Psoas muscle (tissue), 7 donors: ENCODE measurements at regions not wholly inside any gene's neighbourhood (a gene's known extent, or its start where the extent isn't known, plus 50 kb on each side); places are given as distances from the start of the nearest gene placed in this dataset.

Experiments
- ATAC-seq, 4 donors: fragments of 200-7000 bp; cut with Tn5 transposase; one replicate each; pipeline ENCODE4 v1.9.1; 2020; ENCODE audit warnings: moderate library complexity in 3 of 4, mild to moderate bottlenecking in 2 of 4
- DNase-seq, 2 donors: peaks; one replicate each; pipeline ENCODE4 v3.0.0-alpha.2; 2020
- H3K27ac ChIP-seq: fragments of 200-600 bp; one replicate; pipeline ENCODE4 v1.8.0; 2022
- H3K27me3 ChIP-seq, 3 donors: fragments of 200-600 bp in 1 of 3; one replicate each; pipeline versions ENCODE4 v1.6.1 to v1.8.0; 2013 to 2022; ENCODE audit warnings: low read length in 2 of 3, mild to moderate bottlenecking in 2 of 3, moderate library complexity in 1 of 3; ENCODE audit not compliant: insufficient read depth in 3 of 3
- H3K36me3 ChIP-seq, 2 donors: fragments of 200-600 bp in 1 of 2; one replicate each; pipeline versions ENCODE4 v1.6.1 to v1.8.0; 2013 to 2022; ENCODE audit warnings: low read depth in 1 of 2, mild to moderate bottlenecking in 1 of 2, moderate library complexity in 1 of 2; ENCODE audit not compliant: insufficient read depth in 1 of 2
- H3K4me1 ChIP-seq: fragments of 200-600 bp; one replicate; pipeline ENCODE4 v1.8.0; 2022
- H3K4me3 ChIP-seq: fragments of 200-600 bp; one replicate; pipeline ENCODE4 v1.8.0; 2022; ENCODE audit warnings: mild to moderate bottlenecking
- H3K9me3 ChIP-seq: fragments of 200-600 bp; one replicate; pipeline ENCODE4 v1.8.0; 2022
- WGBS, 3 donors: extraction: QIAGEN DNeasy Blood & Tissue Kit; methylation state at CpG; one replicate each; pipeline versions ENCODE4 v1.1.6 to v1.1.7; 2013; 5-methylcytosine and 5-hydroxymethylcytosine counted together
- intact Hi-C, 2 donors: fragments of 100-400 bp; cut with DNase I; formaldehyde crosslinking; loops; one replicate each; pipeline versions ENCODE4 v1.11.0 to v1.14.2; 2022
- TF ChIP-seq, protein P1 (sequence below): fragments of 200-600 bp; IDR thresholded peaks from one replicate; pipeline ENCODE4 v1.8.0; 2022; ENCODE audit warnings: antibody characterized with exemption
- donor health status: healthy with polysubstance abuse.
- donor health status: DM: no; HTN: no; CAD: no; lungs with moderate emphysema.
- donor health status: Bipolar disorder and iron deficiency.
- donor health status: healthy.
- donor health status: DM: yes; HTN: yes; CAD: no.
- donor health status: DM: no; HTN: no; CAD: no.
- donor health status: DM: yes; HTN: yes; CAD: no.

DNA sequence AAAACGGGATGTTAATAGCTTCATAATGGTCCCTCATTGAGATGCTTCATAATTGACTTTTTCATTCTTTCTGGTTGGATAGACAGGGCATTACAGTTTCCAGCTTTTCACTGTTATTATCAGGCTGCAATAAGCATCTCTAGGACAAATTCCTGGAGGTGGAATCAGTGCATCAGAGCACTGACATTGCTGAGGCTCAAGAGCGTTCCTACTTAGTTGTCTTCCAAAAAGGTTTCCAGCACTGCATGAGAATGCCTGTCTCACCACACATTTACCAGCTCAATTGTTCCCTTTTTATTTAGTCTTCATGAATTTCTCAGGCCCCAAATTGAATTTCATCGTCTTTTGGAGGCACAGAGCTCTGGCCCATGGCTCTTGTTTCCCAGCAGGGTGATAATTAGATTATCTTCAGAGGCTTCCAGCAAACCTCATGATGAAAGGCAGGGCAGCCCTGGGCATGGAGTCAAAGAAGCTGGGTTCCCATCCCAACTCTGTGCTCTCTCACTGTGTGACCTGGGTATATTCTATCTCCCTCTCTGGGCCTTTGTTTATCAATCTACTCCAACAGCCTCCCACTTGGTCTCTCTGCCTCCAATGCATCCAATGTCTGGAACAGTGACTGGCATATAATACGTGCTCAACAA lies 451.4 kb downstream of the PTPRU start:
- intact Hi-C loops: loop anchor here in 1 of 2 donors (10.0 kb wide), 1 partner anchor 173 kb away; no protein-coding TSS in a partner anchor
- Histone ChIP-seq H3K9me3 (no peaks in the 10 kb centered on the region), H3K27me3 (peaks cover 0 to 40% (median 8%) of the 10 kb centered on the region in 3 donors), H3K36me3 (no peaks in the 10 kb centered on the region), H3K4me3 (no peak overlapping the region), H3K4me1 (no peaks in the 10 kb centered on the region), H3K27ac (no peak overlapping the region)
- DNase-seq (no peak), ATAC-seq (no peak)
- 32 to 58% (median 33%) methylated on average over 4 of the region's 4 CpGs for WGBS, 3 donors
- TF ChIP-seq, protein P1, sequence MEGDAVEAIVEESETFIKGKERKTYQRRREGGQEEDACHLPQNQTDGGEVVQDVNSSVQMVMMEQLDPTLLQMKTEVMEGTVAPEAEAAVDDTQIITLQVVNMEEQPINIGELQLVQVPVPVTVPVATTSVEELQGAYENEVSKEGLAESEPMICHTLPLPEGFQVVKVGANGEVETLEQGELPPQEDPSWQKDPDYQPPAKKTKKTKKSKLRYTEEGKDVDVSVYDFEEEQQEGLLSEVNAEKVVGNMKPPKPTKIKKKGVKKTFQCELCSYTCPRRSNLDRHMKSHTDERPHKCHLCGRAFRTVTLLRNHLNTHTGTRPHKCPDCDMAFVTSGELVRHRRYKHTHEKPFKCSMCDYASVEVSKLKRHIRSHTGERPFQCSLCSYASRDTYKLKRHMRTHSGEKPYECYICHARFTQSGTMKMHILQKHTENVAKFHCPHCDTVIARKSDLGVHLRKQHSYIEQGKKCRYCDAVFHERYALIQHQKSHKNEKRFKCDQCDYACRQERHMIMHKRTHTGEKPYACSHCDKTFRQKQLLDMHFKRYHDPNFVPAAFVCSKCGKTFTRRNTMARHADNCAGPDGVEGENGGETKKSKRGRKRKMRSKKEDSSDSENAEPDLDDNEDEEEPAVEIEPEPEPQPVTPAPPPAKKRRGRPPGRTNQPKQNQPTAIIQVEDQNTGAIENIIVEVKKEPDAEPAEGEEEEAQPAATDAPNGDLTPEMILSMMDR: no peak

DNA sequence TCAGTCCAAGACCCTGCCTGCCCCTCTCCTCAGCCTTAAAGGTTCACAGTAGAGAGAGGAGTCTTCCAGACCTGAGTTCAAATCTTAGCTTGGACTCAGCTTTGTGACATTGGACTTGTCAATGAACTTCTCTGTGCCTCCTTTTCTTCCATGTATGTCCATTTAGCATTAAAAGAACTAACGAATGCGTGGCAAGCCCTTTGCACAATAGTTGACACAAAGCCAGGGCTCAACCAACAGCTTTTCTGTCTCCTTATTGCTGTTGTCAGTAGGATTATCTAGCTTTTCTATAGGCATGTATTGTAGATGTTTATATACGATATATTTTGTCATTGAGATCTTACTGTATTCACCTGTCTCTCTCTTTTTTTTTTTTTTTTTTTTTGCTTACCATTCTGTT lies 450.8 kb downstream of the PTPRU start:
- WGBS, 3 donors: 19 to 49% (median 31%) methylated on average over 3 of the region's 3 CpGs
- Histone ChIP-seq H3K9me3 (no peaks in the 10 kb centered on the region), H3K4me1 (no peaks in the 10 kb centered on the region), H3K4me3 (no peak overlapping the region), H3K27ac (no peak overlapping the region), H3K36me3 (no peaks in the 10 kb centered on the region), H3K27me3 (peaks cover 0 to 43% (median 8%) of the 10 kb centered on the region in 3 donors)
- intact Hi-C loops: loop anchor here in 1 of 2 donors (10.0 kb wide), 1 partner anchor 172 kb away; no protein-coding TSS in a partner anchor
- DNase-seq: no peak
- no peak for ATAC-seq
- TF ChIP-seq, protein P1: no peak

DNA sequence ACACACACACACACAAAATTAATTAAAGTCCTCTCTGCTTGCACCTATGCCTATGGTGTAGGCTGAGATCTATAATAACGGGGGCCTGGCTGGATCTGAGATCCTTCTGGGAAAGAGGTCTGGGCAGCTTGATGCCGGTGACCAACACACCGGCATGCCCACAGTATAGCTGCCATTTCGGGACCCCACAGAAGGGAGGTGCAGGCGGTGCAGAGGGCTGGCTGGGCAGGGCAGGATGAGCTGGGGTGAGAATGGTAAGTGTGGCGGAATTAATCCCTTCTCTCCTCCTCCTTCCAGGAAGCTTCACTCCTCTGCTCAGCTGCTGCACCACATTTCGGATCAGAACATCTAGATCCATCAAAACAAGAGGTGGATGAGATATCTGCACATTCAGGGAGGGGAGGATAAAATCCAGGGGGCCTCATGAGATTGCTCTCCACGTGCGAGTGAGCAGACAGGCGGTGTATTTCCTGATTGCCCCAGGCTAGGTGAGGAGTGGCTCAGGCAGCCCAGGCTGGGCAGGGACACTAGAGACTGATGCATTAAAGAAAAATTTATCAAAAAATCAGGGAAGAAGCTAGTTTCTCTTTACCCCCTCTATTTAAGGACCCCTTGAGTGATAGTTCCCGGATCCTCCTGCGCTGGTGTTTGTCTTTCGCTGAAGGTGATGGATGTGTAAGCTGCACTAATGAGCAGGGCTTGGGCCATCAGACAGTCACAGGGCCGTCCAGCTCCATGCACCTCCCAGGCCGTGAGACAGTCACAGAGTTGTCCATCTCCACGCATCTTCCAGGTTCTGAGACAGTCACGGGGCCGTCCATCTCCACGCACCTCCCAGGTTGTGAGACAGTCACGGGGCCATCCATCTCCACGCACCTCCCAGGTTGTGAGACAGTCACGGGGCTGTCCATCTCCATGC lies 449.9 kb downstream of the PTPRU start:
- ATAC-seq: no peak
- TF ChIP-seq, protein P1: no peak
- H3K27ac ChIP-seq: no peak overlapping the region
- H3K4me1 ChIP-seq: no peaks in the 10 kb centered on the region
- no peaks in the 10 kb centered on the region for H3K9me3 ChIP-seq
- DNase-seq: peak in 1 of 2 donors; percentile 8
- 73 to 79% (median 78%) methylated on average over 22 of the region's 22 CpGs for WGBS, 3 donors
- H3K36me3 ChIP-seq: no peaks in the 10 kb centered on the region
- H3K27me3 ChIP-seq: peaks cover 0 to 43% (median 8%) of the 10 kb centered on the region in 3 donors
- intact Hi-C loops: loop anchor here in 1 of 2 donors (10.0 kb wide), 1 partner anchor 171 kb away; no protein-coding TSS in a partner anchor
- H3K4me3 ChIP-seq: no peak overlapping the region

DNA sequence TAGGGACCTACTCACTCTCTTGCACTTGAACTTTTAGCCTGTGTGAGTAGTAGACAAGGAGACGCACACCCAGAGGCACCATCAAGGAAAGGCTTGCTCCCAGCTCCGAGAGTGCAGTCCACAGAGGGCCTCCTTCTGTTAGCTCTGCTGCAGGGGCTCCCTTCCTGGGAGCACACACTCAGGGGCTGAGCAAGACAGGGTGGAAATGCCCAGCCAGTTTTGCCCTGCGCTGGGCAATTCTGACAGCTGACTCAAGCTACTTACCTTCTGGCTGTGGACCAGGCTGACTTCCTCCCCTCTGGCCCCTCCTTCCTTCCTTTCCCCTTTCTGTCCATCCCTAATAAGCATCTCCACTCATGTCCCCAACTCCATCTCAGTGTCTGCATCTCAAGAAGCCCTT lies 449.1 kb downstream of the PTPRU start:
- ATAC-seq: no peak
- 70 to 82% (median 78%) methylated on average over 3 of the region's 3 CpGs for WGBS, 3 donors

More for the DNA sequence above, 449.1 kb downstream of the PTPRU start:
- DNase-seq: peak in 1 of 2 donors; percentile 26
- intact Hi-C loops: loop anchor here in 1 of 2 donors (10.0 kb wide), 1 partner anchor 171 kb away; no protein-coding TSS in a partner anchor
- Histone ChIP-seq H3K4me1 (no peaks in the 10 kb centered on the region), H3K4me3 (no peak overlapping the region), H3K36me3 (no peaks in the 10 kb centered on the region), H3K9me3 (no peaks in the 10 kb centered on the region), H3K27ac (no peak overlapping the region), H3K27me3 (peaks cover 0 to 39% (median 6%) of the 10 kb centered on the region in 3 donors)
- TF ChIP-seq, protein P1: no peak
